HG02970 (cell line): ENCODE measurements at regions not wholly inside any gene's neighbourhood (a gene's known extent, or its start where the extent isn't known, plus 50 kb on each side); places are given as distances from the start of the nearest gene placed in this dataset.
A peak's percentile ranks its signal among the peaks of the same experiment; 100 is the strongest.

Source experiments
- ATAC-seq: cut with Tn5 transposase; IDR thresholded peaks from one replicate; pipeline ENCODE4 v1.9.1; 2021; ENCODE audit warnings: mild to moderate bottlenecking, moderate library complexity, moderate number of reproducible peaks; ENCODE audit not compliant: unreplicated experiment, low FRiP score

DNA sequence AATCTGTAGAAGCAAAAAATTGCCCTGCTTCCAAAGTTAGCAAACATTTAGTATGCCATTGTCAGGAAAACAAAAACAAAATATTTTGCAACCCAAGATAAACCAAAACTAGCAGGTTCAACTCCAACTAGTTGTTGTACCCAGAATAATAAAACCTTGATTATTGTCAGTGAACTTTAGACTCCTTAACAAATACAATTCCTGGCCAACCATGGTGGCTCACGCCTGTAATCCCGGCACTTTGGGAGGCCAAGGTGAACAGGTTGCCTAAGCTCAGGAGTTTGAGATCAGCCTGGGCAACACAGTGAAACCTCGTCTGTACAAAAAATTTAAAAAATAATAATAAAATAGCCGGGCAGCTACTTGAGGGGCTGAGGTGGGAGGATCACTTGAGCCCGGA, 53.6 kb upstream of the EPCAM start:
- no peak for ATAC-seq

DNA sequence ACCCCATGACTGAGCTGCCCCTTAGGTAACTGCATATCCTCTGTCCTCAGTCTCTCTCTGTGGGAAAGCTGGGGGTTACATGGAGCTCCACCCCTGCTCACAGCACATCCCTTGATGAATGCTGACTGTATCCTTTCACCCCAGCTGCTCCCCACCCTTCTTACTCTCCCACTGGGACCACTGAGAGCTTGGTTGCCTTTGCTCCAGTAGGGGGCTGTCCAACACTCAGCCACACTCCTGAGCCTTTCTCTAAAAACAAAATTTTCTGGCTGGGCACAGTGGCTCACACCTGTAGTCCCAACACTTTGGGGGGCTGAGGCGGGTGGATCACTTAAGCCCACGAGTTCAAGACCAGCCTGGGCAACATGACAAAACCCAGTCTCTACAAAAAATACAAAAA, 55.4 kb upstream of the EPCAM start:
- no peak for ATAC-seq

DNA sequence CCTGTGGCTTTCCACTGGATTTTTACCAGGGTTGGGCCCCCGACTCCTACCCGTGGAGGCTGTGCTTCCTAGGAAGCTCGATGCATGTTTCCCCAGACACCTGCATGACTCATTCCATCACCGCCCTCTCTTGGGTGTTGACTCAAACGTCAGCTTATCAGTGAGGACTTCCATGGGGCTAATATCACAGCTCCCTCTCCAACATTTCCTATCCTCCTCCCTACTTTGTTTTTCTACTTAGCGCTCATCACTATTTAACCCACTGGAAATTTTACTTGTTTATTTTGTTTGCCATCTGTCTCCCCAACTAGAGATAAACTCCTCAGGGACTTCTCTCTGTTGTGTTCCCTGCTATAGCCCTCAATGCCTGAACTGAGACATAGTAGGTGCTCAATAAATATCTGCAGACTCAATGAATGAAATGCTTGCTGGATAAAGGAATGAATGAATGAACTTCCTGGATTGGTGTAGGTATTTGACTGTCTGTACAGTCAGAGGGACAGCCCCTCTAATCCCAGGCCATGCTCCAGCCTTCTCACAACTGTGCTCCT, 55.9 kb upstream of the EPCAM start:
- ATAC-seq = no peak

DNA sequence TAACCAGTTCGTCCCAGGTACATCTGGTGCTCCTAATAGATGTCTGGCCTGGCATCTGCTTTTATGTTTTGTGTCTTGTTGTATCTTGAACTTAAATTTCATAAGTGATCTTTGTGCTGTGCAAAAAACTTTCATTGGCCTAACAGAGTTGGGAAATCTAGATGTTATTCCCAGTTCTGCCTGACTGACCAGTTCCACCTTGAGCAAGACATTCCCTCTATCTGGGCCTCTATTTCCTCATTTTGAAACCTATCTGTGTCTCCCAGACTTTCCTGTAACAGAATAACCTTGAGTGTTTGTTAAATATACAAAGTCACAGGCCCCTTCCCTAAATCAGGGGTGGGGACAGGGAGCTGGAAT, 56.6 kb upstream of the EPCAM start:
- ATAC-seq = no peak

DNA sequence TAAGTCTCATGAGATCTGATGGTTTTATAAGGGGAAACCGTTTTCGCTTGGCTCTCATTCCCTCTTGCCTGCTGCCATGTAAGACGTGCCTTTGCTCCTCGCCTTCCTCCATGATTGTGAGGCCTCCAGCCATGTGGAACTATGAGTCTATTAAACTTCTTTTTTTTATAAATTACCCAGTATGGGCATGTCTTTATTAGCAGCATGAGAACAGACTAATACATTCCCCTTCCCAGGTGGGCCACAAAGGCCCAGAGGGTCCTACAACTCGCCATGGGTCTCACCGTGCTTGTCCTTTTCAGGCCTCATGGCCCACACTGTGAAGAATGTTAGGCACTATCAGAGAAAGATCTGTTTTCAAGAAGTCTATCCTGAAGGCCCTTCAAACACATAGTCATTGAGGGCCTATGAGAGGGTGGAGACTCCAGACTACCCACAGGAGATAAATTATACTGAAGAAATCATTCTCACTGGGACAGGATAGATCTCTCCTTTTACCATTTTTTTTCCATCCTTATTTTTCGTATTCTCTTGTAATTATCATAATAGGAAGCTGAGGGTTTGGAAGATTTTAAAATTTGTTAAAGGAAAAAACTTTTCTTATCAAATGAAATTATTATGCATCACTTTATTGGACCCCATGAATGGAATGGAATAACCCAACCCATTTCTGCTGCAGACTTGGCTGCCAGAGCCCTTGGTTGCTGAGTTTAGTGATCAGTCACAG, 57.2 kb upstream of the EPCAM start:
- ATAC-seq = no peak

DNA sequence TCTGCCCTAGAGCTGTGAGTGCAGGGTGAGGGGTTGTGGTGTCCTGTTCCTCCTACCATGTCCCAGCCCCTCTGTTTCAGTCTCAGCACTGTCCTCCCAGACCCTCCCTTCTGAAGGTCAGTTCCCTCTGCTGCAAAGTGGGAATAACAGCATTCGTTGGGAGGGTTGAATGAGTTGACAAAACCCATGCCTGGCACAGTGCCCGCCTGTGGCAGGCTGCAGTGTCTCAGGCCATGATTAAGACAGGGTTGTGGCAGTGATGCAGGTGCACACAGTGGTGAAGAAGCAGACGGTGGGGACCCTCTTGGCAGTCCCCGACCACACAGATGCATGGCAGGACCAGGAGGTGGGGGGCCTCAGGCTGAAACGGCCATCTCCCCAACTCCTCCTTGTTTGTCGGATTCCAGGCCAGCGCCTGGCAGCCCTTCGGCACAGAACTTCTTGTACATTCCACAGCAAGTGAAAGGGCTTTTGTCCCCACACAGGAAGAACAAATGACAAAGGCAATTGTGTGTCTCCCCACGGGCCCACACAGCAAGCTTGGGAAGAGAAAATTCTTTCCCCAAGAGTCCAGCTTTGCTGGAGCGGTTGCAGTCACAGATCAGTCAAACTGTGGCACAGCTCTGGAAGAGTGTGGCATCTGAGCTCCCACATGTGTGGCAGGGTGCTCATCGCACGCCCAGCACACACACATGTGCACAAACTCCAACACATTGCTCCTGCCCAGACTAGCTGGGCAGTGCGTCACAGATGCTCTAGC, 58.1 kb upstream of the EPCAM start:
- ATAC-seq = peak; percentile 5

DNA sequence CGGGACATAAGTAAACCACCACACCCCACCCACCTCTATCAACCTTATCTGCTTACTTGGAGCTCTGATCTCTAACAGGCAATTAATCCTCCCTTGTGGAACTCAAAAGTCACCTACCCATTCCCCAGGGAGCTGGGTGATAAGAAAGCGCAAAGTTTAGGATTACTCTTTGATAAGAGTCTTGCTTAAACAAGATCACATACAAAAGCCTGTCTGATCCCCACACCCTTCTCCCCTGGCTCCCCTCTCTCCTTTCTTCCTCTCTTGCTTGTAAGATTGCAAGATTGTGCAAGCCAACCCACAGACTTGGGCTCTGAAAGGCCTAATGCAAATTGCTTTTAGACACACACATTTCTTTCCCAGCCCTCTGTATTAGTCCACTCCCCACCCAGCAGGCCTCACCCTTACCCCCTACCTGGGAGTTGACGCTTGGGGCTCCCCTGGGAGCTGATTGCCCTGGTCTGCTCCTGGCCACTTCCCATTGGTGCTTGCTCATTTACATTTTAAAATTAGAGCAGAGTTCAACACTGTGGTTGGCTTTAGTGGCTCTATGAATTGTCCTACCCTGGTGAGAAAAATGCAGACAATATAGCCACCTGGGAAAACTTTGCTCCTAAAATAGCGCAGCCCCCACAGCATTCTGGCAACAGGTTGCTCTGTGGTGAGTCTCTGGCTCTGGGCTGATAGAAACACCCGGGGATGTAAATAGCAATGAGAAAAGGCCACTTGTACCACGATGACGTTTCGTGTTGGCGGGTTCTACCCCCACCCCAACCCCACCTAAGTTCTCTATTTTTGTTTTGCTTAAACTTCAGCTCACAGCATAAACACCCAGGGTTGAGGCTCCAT, 58.9 kb upstream of the EPCAM start:
- peak; percentile 81 for ATAC-seq

DNA sequence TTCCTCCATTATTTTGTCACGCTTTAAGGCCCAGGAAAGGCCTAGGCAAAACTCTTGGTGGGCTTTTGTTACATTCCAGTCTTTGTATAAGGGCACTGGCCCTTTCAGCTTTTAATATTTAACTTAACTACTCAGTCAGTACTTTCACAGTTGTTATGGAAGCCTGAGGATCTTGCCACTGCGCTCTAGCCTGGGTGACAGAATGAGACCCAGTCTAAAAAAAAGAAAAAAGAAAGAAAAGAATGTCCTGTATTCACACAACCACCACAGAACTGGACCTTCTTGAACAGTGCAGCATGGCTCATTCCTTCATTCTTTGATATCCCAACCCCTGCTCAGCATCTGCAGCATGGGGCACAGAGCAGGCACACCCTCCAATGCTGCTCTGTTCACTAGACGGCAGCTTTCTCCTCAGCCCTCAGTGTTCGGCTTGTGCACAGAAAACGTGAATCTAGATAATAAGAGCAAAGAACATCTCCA, 59.6 kb upstream of the EPCAM start:
- ATAC-seq = peak; percentile 3

DNA sequence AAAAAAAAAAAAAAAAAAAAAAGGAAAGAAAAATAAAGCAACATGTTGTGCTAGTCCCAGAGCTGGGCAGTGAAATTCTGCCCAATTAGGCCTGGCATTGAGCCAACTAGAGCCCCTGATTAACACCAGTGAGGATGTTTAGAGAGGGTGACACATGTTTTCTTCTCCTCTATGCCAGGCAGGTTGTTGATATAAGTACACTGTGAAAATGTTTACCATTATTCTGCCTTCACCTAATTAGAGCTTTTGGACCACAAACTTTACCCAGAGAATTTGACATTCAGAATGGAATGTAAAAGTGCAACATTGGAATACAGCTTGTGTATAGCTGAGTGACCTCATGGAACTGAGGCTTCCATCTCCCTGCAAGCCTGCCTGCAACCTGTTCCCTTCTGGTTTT, 62.0 kb upstream of the EPCAM start:
- no peak for ATAC-seq

DNA sequence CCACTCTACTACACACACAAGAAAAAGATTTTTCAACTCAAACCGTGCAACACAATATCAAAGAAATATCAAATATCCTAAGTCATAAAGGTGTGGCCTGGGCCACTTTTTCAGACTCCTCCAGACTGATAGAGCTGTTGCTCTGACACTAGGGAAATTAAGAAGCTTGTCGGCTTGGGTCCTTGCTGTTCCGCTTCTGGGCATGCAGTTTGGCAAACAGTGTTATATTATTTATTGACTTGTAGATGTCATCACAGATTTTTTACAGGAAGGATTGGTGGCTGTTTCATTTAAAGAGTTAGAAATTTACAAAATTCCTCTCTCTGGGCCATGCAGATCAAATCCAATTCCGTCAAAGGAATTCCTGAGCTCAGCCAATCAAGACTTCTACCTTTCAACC, 64.5 kb upstream of the EPCAM start:
- no peak for ATAC-seq

DNA sequence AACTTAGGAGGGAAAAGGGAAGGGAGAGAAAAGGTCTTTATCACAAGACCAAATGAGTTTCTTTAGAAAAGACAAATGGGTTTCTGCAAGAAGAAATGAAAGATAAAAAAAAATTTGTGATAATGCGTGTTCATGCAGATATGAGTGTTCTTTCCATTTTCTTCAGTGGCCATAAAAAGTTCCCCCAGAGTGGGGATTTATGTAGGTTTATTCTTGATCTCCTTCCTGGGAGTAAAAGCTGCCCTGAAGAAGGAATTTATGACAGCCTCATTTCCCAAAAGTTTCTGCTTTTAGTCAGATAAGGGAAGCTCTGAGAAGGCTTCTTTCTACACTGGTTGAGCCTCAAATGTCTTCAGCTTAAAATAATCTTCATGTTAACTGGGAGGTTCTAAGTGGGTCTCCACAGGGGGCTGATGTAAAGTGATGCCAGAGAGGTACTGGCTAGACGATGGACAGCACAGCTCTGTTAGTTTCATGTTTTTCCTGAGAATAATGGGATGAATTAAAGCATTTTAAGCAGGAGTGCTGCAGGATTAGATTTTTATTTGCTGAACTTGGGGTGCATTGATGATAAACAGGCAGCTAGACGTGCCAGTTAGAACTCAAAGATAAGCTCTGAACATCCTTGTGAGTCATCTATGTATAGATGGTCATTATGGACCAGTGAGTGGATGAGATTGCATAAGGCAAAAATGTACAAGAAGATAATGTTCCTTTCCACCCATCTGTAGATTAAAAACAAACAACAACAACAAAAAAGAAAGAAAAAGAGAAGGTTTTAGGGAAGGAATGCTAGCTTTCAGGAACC, 65.6 kb upstream of the EPCAM start:
- ATAC-seq = no peak

DNA sequence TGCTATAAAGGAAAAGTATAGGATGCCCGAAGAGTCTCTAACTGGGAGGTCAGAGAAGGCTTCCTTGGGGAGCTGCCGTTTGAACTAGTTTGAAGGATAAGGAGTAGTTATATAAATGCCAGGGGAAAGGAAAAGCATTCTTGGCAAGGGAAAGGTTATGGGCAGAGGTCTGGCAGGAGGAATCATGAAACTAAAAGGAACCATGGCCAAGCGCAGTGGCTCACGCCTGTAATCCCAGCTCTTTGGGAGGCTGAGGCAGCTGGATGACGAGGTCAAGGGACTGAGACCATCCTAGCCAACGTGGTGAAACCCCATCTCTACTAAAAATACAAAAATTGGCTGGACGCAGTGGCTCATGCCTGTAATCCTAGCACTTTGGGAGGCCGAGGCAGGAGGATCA, 66.8 kb upstream of the EPCAM start:
- ATAC-seq = no peak

DNA sequence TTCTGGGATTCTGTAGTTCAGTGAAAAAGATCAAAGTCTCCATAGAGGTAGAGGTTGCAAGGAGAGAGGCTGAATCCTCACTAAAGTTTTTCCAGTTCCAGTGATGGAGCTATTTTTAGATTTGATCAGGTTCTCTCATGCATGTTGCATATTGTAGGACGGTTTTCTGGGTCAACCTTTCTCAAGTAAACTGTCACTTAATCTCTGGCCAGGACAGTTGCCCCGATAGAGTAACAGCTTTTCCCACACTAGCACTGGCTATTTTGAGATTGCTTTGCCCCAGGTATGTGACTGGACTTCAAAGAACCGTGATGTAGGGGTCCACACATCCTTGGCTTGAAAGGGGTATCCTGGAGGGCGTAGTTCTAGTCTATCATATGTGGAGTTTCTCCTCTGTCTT, 67.4 kb upstream of the EPCAM start:
- no peak for ATAC-seq

DNA sequence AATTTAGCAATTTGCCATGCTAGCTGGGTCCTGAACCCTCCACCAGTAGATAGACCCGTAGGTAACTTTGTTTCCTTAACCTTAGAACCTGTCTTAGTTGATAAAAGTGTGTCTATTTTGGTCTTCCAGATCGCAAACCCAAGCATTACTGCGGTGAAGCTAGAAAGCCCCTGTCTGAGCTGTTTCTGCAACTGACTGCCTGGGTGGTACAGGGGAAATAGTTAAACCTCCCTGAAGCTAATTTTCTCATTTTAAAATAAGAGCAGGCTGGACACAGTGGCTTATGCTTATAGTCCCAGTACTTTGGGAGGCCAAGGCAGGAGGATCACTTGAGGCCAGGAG, 67.9 kb upstream of the EPCAM start:
- no peak for ATAC-seq

DNA sequence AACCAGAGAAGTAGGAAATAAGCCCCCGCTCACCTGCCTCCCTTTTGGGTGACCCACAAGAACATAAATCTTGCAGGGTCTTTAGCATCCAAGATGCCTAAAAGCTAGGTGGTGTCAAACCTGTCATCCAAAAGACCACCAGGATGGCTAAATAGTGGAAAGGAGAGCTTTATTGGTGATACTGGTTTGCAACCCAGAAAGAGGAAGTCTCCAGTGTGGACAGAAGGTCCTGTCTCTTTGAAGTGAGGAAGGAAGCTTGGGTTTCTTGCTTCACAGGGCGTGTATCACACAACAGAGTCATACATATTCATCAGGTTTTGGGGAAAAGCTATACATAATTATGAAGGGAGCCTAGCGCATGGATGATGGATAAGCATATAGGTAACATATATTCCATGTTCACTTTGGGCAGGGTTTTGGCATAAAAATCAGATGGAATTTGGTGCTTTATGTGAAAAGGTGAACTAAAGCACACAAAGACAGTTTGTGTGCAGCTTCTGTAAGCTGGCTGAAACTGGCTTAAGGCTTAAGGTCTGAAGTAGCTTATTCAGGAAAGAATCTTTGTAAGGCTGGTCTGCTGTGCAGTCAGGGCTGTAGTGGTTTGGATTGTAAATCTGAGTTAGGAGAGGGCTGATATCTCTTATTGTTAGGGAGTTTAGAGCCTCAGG, 68.4 kb upstream of the EPCAM start:
- no peak for ATAC-seq

DNA sequence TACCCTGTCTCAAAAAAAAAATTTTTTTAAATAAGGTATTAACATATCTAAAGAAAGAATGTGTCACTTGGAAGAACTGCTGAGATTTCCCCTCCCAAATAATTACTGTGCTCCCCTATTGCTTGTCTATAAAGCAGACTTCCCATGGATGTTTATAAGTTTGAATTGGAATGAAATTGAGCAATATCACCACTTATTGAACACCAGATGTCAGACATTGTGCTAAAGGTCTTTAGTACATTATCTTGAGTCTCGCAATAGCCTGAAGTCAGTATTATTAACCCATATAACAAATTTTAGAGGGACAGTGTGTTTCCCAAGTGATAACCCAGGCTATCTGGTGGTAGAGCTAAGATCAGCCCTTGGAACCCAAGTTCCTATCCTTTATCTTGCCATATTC, 69.0 kb upstream of the EPCAM start:
- ATAC-seq = no peak

DNA sequence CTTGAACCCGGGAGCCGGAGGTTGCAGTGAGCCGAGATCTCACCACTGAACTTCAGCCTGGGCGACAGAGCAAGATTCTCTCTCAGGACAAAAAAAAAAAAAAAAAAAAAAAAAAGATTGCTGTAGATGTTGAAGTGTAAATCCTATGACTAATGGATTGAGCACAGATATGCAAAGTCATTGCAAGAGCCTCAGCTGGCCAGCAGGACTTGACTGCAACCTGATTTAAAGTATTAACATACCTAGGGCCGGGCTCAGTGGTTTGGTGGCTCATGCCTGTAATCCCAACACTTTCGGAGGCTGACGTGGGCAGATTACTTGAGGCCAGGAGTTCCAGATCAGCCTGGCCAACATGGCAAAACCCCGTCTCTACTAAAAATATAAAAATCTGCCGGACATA, 69.6 kb upstream of the EPCAM start:
- no peak for ATAC-seq

DNA sequence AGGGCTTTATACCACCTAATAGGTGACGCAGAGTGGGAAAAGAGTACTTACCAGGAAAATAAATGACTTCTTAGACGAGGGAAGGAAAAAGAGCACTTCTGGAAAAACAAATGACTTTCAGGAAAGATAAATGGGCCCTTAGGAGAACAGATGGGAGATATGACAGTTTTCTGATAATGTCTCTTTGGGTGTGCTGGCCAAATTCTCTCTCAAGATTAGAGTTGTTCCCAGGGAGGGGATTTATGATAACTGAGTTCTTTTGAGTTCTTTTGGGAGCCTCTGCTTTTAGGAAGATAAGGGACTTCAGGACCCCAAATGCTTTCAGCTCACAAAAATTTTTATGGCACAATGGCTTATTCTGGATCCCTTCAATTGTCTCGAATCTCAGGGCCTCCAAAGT, 70.3 kb upstream of the EPCAM start:
- no peak for ATAC-seq

DNA sequence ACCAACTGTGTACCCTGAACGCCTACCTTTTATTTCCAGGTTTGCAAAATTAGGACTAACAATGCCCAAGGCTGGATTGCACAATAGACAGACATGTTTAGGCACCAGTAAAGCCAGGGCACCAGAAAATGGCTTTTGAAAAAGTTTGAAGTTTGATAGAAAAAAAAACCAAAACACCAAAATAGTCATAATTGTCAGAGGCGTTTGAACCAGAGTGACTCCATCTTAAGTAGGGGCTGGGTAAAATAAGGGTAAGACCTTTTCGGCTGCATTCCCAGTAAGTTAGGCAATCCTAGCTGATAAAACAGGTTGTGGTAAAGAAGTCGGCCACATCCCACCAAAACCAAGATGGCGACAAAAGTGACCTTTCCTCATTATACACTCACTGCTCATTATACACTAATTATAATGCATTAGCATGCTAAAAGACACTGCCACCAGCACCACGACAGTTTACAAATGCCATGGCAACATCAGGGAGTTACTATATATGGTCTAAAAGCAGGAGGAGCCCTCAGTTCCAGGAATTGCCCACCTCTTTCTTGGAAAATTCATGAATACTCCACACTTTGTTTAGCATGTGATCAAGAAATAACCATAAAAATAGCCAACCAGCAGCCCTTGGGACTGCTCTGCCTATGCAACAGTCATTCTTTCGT, 71.2 kb upstream of the EPCAM start:
- ATAC-seq = no peak
